Hindlimb muscle (tissue), 1 donor: ENCODE measurements at regions not wholly inside any gene's neighbourhood (a gene's known extent, or its start where the extent isn't known, plus 50 kb on each side); places are given as distances from the start of the nearest gene placed in this dataset.
A peak's percentile ranks its signal among the peaks of the same experiment; 100 is the strongest.

Experiments
- DNase-seq: peaks from one replicate; pipeline ENCODE4 v3.0.0-alpha.2; 2013

DNA sequence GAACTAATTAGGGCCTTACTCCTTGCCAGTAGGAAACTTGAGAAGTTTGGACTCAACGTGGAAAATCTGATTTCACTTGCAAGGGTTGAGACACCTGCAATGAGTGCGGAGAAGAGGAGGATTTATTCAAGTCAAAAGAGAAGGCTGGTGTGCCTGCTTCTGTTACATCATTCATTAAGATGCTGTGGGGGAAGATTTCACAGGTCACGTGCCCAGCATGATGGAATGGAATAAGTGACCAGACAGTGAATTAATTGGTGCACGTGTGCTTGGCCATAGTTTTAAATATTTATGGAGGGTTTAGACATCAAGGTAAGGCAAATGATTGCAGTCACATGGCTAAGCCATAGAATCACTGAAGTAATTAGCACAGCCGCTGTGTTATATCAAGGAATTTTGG is 155.0 kb downstream of the C7orf25 start:
- DNase-seq: no peak

DNA sequence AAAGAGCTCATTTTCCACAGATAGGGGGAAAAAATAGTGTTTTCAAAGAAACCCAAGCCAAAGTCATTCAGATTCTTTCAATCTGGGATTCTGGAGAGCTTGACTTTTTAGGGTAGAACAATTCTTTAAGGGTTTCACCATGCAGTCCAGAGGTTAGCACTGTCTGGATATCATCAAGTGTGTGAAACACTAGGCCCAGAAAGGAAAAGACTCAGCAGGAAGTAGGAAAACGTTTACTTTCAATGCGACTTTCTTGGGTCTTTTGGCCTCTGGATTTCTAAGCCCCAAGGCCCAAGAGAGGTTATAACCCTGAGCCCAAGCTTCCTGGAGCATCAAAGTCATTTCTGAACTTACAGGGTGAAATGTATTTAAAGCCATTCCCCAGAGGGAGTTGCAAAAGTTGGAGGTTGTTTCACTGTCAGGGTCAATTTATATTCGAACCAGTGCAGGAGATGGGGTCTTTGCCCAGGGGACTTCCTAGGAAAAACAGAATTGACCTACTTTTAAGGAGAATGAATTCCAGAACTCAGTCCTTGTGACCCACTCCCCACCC is 158.0 kb downstream of the C7orf25 start:
- no peak for DNase-seq

DNA sequence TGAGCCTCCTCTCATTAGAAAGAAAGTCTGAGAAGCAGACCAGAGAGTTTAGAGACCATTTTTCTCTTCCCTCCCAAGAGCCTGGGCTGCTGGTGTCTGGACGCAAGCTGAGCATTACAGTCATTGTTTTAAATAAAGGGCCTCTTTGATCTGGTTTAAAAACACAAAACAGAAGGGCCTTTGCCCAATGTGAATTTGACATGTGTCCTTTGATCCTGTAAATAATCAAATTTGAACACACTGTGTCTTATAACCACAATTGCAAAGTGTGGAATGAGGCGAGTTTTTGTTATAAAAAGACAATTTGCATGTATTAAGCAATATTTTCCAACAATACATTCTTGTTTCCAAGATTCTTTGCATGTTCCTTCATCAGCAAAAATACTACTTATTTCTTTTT is 158.5 kb downstream of the C7orf25 start:
- no peak for DNase-seq

DNA sequence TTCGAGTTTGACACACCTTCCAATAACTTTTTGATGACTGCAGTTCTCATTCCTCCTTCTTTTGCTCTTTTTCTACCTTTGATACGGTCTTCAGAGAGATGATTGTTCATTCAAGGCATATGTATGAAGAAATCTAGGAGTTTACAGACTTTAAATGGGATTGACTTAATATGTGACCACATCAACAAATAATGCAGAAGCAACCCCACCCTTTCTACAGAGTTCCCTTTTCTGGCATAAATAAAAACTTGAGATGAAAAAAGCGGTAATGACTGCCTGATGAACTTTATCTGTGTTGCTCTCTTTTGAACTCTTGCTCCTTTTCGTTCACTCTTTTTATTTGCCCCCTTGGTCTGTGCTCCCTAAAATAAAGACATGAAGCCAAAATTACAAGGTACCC is 161.7 kb downstream of the C7orf25 start:
- no peak for DNase-seq

DNA sequence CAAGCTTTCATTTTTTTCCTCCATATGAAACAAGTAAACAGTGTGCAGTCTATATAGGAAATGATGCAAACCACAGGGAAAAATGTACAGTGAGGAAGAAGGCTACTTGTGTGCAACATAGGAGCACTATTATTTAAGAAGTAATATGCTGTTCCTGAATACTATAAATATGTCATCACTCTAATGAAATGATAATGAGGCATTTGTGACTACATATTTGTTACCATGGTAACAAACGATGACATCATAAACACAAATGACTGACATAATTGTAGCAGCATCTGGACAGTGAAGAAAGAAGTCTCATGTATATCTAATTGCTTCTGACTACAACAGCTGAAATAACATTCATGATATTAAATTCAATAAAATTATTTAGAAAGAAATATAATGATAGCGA is 164.8 kb downstream of the C7orf25 start:
- no peak for DNase-seq

DNA sequence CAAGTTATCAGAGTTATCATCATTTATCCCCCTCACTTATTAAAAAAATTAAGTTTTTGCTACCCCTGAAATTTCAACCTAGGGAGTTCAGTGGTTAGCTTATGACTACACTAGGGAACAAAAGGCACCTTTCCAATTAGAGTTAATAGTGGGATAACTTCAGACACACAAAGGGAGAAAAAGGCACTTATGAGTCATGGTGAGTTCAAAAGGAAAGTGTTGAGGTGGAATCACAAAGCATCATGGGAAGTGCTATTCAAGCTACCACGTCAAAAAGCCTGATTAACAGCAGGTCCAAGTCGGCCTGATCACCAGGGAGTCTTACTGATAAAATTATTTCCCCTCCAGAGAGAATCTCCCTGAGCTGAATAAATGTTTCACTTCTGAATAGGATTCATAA is 165.7 kb downstream of the C7orf25 start:
- no peak for DNase-seq

DNA sequence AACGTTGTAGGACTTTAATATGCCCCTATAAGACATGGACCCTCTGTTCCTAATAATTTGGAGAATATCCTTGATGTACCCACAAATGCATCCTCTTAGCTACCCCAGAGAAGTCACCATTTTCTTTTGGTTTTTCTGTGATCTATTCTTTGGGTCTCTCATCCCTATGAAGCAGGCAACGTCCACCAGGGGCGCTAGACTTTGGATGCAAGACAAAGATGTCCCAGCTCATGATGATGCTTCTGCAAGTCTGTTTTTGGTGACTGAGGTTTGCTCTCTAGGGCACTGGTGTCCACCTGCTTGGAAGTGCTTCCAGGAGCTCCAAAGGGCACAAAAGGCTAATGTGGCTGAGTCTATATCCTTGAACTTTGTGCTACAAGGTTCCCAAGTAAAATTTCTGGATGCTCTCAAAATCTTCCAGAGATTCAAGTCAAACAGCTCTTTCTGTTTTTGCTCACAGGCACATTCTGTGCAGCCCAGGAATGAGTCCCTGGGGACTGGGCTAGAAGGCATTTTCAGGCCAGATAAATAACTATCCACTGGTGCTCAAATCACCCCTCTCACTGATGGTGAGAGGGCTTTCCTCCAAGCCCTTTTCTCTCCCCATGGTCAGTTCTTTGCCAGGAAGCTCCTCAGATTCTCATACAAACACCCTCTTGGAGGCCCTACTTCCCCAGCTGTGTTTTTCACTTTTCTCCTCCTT is 166.4 kb downstream of the C7orf25 start:
- DNase-seq: no peak

DNA sequence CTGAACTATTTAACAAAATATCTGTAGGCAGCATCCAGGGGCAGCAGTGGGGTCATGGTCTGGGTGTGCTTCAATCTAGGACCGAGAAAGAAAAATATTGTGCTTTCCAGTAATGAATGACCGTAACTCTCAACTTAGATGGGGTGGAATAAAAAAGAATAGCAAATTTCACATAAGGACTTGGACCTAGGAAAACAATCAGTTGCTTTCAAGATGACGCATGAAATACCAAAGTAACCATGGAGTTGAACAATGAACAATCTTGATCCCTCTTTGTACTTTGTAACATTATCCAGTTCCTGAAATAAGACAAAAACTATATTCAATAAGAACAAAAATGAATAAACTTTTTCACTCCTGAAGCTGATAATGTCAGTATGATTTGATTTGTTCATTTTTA is 167.1 kb downstream of the C7orf25 start:
- no peak for DNase-seq

DNA sequence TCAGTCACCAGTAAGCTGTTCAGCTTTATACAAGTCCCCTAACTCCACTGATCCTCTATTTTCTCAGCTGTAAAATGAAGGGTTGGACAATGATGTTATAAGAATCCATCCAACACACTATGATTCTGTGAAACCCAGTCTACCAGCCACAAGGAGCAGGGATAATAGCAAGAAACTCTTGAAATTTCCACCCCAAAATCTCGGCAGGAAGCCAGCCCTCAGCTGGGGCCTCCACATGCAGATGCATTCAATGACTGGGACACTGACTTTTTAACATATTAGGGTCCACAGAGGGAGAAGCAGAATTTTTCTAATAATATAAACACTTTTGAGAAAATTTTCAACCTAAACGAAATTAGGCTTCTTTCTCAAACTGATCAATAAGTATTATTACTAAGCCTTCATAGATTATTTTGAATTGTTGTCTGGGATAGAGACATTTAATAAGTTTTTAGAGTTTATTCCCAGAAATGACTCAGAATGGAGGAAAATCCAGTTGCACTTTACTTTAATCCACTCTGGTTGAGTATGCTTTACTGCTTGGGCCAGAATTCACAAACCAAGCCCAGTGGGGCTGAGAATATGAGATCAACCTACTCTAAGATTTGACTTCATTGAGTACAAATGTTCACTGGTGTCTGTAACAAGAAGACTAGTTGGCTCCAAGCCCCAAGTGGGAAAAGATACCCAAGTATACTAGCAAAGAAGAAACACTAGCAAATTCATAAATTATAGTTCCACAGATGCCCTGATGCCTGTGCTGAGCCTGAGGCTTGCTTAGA is 168.6 kb downstream of the C7orf25 start:
- DNase-seq: no peak

DNA sequence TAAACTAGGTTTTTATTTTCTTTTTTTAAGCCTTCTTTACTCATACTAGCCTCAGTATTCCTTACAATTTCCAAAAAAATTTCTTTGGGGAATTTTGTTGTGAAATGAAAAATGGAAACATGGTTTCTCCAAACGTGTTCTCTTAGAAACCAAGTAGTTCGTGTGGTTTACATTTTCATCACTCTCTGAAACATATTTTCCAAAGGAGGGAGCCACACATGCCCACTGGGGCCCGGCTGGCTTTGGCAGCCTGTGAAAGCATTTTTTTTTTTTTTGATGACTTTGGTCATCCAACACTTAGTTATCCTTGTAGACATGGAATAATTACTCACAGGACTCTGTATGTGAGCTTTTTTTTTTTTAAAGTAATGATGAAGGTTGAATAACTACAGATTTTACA is 169.6 kb downstream of the C7orf25 start:
- no peak for DNase-seq

DNA sequence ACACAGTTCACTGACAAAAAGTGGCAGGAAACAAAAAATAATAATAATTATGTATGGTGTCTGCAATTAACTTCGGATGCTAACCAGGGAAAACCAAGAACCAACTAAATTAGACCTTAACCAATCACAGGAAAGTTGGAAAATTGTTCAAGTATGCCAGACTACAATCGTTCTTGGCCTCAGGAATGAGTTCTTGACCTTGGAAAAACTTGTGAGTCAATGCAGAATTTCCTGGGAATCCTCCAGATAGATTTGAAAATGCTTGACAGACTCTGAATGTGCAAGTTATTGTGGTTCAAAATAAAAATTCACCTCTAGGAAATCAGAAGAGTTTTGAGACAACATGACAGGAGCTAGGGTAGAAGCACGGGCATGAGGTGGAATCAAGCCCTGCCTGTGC is 171.5 kb downstream of the C7orf25 start:
- DNase-seq: peak; percentile 64

DNA sequence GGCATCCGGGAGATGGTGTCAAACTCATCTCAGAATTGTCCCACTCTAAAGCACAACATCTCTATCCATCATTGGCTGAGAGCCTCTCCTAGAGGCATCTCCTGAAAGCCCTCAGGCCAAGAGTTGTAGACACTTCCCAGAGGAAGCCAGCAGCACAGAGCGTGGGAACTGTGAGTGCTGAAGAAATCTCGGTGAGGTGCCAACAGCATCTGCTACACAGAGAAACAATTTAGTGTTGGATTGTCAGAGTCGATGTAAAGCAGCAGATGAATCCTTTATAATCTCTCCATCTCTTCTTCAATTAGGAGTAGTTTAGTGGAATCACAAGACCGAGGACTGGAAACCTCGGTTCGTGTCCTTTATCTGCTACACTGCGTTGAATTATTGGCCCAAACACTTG is 172.2 kb downstream of the C7orf25 start:
- peak; percentile 79 for DNase-seq

DNA sequence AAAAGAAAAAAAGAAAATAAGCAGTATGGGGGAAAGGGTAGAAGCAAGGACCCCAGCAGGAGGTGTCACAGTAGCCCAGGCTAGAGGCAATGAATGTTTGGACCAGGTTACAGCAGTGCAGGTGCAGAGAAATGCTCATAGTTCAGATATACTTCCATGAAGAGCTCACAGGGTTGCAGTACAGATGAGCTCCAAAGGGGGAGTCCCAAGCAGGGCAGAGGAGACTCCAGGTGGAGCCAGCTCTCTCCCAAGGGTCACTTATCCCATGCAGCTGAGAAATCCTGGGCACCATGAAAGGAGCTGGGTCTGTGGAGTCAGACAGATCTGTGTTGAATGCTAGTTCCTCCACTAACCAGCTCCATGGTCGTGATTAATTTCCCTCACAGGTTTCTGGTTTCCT is 174.9 kb downstream of the C7orf25 start:
- no peak for DNase-seq

DNA sequence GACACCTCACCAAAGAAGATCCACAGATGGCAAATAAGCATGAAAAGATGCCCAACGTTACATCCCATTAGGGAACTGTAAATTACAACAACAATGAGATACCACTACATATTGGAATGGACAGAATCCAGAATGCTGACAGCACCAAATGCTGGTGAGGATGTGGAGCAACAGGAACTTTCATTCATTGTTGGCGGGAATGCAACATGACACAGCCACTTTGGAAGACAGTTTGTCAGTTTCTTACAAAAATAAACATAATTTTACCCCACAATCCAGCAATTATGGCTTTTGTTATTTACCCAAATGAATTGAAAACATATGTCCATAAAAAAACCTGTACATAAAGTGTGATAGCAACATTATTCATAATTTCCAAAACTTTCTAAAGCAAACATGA is 176.8 kb downstream of the C7orf25 start:
- DNase-seq: no peak

DNA sequence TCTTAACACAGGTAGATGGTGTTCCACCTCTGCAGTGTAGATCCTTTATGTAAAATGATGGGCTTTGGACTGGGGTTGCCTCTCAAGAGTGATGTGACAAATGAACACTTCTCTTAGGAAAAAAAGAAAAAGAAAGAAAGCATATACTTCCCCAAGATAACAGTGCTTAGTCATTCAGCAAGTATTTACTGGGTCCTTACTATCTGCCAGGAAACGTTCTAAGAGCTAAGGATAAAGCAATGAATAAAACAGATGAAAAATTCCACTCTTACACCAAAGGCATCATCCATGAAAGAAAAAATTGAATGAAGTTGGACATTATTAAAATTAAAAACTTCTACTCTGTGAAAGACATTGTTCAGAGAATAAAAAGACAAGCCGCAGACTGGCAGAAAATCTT is 177.3 kb downstream of the C7orf25 start:
- DNase-seq: no peak

DNA sequence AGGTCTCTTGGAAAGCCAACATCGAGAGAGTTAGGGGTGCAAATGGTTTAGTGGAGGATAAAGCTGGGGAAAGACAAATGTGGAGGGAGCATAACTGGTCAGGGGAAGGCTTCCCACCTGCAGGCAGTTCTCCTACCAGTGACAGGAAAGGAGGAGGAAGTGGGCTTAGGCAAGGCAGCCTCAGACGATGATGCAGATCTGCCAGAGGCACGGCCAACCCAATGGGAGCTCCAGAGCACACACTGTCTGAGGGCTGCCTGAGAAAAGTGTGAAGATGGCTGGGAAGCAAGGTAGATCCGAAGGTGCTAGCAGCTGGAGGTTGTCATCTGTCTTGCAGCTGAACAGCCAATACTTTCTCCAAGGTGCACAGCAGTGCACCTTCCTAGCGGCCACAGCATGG is 178.8 kb downstream of the C7orf25 start:
- no peak for DNase-seq

DNA sequence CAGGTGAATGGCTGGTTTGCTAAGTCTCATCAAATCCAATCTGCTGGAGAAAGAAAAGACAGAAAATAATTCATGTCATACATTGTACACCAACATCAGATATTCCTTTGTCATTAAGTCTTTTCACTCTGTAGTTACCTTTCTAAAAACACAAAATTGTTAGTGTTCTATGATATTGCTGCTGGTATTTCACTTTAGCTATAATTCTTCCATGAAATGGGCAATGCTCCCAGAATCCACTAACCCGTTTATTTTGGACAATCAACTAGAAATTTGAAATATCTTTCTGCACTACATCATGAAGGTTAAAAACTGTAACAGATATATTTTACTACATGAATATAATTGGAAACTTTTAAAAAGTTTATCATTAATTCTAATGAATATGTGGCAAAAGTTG is 181.3 kb downstream of the C7orf25 start:
- DNase-seq: no peak

DNA sequence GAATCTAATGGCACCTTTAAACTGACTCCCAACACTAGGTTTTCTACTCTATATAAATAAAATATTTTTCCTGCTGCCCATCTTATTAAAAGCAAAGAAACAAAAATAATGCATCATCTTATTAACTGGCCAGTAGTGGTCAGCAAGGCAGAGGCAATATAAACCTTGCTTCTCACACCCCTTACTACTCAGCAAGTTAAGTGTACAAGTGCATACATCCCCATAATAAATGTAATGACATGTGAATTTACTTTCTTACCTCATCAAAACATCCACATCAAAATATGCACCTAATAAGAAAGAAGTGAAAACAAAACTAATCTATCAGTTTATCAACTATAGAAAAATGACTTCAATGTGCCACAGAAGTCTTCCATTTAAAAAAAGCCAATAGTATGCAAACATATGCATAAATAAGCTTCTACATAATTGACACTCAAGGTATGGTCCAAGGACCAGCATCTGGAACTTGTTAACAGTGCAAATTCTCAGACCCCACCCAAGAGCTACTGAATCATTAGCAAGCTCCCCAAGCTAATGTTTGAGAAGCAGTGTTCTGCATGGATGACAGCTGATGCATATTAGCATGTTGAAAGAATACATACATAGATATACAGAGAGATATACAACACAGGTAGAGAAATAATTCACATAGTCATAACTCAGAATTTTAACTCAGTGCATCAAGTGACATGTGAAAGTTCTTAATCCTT is 182.7 kb downstream of the C7orf25 start:
- DNase-seq: no peak

DNA sequence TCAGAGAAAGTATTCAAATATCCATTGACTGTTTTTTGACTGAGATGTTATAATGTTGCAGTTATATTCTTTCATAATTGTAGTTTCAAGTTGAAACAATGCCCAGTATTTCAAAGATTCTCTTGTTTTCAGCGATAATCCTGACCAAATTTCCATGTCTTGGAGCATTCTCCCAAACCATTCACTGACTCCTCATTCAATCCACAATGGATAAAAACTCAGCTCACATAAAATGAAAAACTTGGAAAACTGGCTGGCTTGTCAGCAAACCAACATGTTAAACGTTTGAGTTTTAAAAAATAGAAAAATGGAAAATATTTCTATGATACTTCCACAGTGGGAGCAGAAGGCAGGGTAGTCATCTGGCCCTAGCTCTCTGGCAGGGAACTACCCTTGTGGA is 184.4 kb downstream of the C7orf25 start:
- no peak for DNase-seq

DNA sequence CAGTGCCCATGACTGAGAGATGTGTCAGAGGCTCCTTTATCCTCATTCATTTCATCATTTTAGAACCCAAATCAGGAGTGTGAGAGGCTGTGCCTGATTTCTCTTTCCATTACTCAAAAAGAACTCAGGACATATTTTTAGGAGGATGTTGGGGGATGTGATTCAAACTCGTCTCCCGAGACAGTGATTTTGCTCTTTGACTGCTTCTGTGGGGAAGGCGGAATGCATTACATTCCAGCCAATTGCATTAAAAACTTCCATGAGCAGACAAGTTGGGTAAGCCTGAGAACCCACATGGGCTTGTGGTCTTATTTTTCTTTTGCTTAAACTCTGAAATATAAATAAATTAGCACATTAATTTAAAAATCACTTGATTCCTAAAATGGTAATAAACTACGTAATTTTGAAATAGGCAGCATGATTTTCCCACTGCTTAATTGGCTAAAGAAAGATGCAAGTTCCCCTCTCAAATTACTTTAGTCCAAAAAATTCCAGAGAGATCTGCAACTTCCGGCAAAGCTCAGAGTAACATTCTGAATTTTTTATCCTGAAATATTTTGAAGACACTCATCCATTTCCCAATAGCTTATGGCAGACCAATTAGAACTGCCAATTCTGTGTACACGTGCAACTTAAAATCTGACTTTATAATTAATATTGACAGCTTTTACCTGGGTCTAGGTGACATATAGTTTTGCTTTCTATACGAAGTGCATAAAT is 185.6 kb downstream of the C7orf25 start:
- DNase-seq: no peak

DNA sequence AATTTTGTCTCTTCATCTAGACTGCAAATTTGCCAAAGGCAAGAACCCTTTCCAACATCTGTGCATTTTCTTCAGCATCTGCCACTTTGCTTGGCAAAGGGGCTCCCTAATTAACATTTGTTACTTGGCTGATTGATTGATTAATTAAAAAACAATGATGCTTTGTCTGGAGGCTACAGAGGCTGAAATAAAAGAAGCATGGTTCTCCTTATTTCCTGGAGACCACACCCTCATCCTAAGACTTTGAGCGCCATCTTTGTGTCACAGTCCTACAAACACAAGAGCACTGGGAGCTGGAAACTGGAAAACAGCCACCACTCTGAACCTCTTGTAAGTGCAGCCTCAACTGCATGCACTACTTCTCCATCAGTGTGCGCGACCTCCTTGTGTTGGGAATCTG is 189.2 kb downstream of the C7orf25 start:
- no peak for DNase-seq

DNA sequence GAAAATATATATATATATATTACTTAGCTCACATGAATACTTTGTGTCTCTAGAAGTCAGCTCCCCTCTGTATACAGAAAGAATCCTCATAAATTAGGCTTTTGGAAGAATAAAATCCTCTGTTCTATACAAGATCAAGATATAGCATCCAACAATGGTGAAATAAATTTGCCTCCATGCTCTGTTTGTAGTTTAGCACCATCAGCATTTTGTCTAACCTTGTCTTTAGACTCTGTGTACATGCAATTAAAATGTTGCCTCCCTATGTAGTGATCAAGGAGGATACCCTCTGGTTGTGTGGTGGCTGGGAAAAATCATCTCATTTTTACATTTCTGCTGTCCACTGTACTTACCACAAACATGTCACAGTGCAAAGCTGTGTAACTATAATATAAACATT is 189.7 kb downstream of the C7orf25 start:
- no peak for DNase-seq
